ENCODE measurements at regions not wholly inside any gene's neighbourhood (a gene's known extent, or its start where the extent isn't known, plus 50 kb on each side); places are given as distances from the start of the nearest gene placed in this dataset.

- TF ChIP-seq, protein P1, sequence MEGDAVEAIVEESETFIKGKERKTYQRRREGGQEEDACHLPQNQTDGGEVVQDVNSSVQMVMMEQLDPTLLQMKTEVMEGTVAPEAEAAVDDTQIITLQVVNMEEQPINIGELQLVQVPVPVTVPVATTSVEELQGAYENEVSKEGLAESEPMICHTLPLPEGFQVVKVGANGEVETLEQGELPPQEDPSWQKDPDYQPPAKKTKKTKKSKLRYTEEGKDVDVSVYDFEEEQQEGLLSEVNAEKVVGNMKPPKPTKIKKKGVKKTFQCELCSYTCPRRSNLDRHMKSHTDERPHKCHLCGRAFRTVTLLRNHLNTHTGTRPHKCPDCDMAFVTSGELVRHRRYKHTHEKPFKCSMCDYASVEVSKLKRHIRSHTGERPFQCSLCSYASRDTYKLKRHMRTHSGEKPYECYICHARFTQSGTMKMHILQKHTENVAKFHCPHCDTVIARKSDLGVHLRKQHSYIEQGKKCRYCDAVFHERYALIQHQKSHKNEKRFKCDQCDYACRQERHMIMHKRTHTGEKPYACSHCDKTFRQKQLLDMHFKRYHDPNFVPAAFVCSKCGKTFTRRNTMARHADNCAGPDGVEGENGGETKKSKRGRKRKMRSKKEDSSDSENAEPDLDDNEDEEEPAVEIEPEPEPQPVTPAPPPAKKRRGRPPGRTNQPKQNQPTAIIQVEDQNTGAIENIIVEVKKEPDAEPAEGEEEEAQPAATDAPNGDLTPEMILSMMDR (IDR thresholded peaks at IDR 0.05), result no peak
- no peak for TF ChIP-seq POLR2A (IDR thresholded peaks at IDR 0.05)
- no peak for TF ChIP-seq POLR2AphosphoS5 (IDR thresholded peaks at IDR 0.05)
- TF ChIP-seq EP300 (IDR thresholded peaks at IDR 0.05), result no peak
These were observed 81.6 kb upstream of the DCN start for GRCh38 chr12:91264178-91264577.
